Natural killer cell (primary cell): ENCODE measurements at regions not wholly inside any gene's neighbourhood (a gene's known extent, or its start where the extent isn't known, plus 50 kb on each side); places are given as distances from the start of the nearest gene placed in this dataset.

Source experiments
- ATAC-seq, 3 donors: fragments of 150-1000 bp in 2 of 3; fragments of 200-7000 bp in 1 of 3; cut with Tn5 transposase; 1 replicate in 1 of 3; 2 replicates in 2 of 3; pipeline ENCODE4 v1.10.0; 2021; ENCODE audit warnings: mild to moderate bottlenecking in 2 of 3, moderate library complexity in 2 of 3
- DNase-seq, 2 donors: peaks; one replicate each; pipeline versions ENCODE4 v3.0.0 to v3.0.0-alpha.2; 2013 to 2021; ENCODE audit warnings: mixed read lengths in 1 of 2
- H3K27ac ChIP-seq: one replicate; pipeline ENCODE4 v1.5.1; 2013; ENCODE audit warnings: mild to moderate bottlenecking, low read length
- H3K27me3 ChIP-seq: one replicate; pipeline ENCODE4 v1.6.1; 2013; ENCODE audit warnings: low read length; ENCODE audit not compliant: control insufficient read depth, insufficient read depth
- H3K36me3 ChIP-seq: one replicate; pipeline ENCODE4 v1.6.1; 2013; ENCODE audit warnings: low read length; ENCODE audit not compliant: control insufficient read depth, insufficient read depth
- H3K4me1 ChIP-seq: one replicate; pipeline ENCODE4 v1.6.1; 2013; ENCODE audit warnings: low read length; ENCODE audit not compliant: control insufficient read depth, insufficient read depth
- H3K4me3 ChIP-seq: one replicate; pipeline ENCODE4 v1.5.1; 2013; ENCODE audit warnings: low read length
- H3K9me3 ChIP-seq: one replicate; pipeline ENCODE4 v1.6.1; 2013; ENCODE audit warnings: low read length; ENCODE audit not compliant: control insufficient read depth, insufficient read depth
- H3K27ac Mint-ChIP-seq, 2 donors: one replicate each; pipeline ENCODE4 v1.8.0; 2022; ENCODE audit warnings: mild to moderate bottlenecking in 2 of 2, mixed read lengths in 2 of 2, moderate library complexity in 1 of 2
- H3K27me3 Mint-ChIP-seq, 2 donors: one replicate each; pipeline ENCODE4 v1.8.0; 2022; ENCODE audit warnings: low read depth in 2 of 2, mixed read lengths in 2 of 2
- H3K36me3 Mint-ChIP-seq: one replicate; pipeline ENCODE4 v1.8.0; 2022; ENCODE audit warnings: mixed read lengths
- H3K4me1 Mint-ChIP-seq, 2 donors: one replicate each; pipeline ENCODE4 v1.8.0; 2022; ENCODE audit warnings: mixed read lengths in 2 of 2
- H3K4me3 Mint-ChIP-seq: one replicate; pipeline ENCODE4 v1.8.0; 2022; ENCODE audit warnings: mild to moderate bottlenecking, moderate library complexity, mixed read lengths
- H3K9me3 Mint-ChIP-seq, 2 donors: one replicate each; pipeline ENCODE4 v1.8.0; 2022; ENCODE audit warnings: mixed read lengths in 2 of 2
- CTCF ChIP-seq: fragments of 200-600 bp; IDR thresholded peaks from one replicate; pipeline ENCODE4 v1.8.0; 2022; ENCODE audit warnings: antibody characterized with exemption
- WGBS: methylation state at CpG from one replicate; pipeline ENCODE4 v1.1.7; 2013; ENCODE audit warnings: missing lambda C conversion rate; ENCODE audit not compliant: insufficient coverage; 5-methylcytosine and 5-hydroxymethylcytosine counted together
- intact Hi-C: fragments of 100-400 bp; cut with micrococcal nuclease; formaldehyde crosslinking; loops from one replicate; pipeline ENCODE4 v1.14.2; 2022

DNA sequence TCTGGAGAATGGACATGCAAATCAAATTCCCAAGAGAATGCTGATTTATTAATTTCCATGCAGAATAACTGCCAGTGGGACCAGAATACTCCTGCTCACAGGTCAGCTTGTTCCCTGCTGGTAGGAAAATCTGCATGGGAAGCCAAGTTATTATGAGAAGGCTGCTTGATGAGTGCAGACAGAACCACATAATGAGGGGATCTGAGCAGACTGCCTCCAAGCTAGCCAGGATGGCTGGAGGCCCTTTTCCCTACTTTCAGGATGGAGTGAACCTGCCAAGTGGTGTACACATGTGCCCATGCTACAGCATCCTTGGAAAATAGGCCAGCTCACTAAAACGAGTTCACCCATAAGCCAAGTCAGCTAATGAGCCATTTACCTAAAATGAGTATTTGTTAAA, 55.2 kb upstream of the ZBED5 start:
- H3K9me3 Mint-ChIP-seq, result peaks cover 2 to 4% of the 10 kb centered on the region in 2 donors
- peaks cover 2 to 11% of the 10 kb centered on the region in 2 donors for H3K27me3 Mint-ChIP-seq
- no peak overlapping the region for H3K4me3 Mint-ChIP-seq
- no peak overlapping the region for H3K27ac Mint-ChIP-seq
- H3K4me3 ChIP-seq, result no peak overlapping the region
- TF ChIP-seq CTCF, result no peak
- WGBS, result 89% methylated on average over 1 of the region's 1 CpG
- H3K4me1 Mint-ChIP-seq, result peaks cover 9 to 10% of the 10 kb centered on the region in 2 donors
- H3K27me3 ChIP-seq, result no peaks in the 10 kb centered on the region
- intact Hi-C loops, result no loop called here
- H3K36me3 Mint-ChIP-seq, result peaks cover 1% of the 10 kb centered on the region
- peaks cover 9% of the 10 kb centered on the region for H3K9me3 ChIP-seq
- H3K4me1 ChIP-seq, result no peaks in the 10 kb centered on the region
- H3K27ac ChIP-seq, result no peak overlapping the region
- ATAC-seq, result no peak
- DNase-seq, result no peak
- H3K36me3 ChIP-seq, result no peaks in the 10 kb centered on the region

DNA sequence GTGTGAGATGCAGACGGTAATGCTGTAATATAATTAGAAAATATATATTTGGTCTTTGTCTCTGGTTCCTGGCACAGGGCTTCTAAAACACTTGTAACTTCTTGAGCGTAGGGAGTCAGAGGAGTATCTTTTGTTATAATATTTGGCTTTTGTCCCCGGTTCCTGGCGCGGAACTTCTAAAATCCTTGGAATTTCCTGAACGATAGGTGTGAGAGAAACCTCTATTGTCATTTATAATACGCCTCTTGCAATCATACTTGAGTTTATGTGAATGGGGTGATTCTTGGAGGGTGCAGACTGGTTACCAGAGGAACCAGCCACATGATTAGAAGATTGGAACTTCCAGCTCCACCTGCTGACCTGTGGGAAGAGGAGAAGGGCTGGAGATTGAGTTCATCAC, 54.1 kb upstream of the ZBED5 start:
- H3K36me3 Mint-ChIP-seq, result no peaks in the 10 kb centered on the region
- H3K4me3 Mint-ChIP-seq, result no peak overlapping the region
- H3K27me3 ChIP-seq, result no peaks in the 10 kb centered on the region
- peaks cover under 1 to 4% of the 10 kb centered on the region in 2 donors for H3K9me3 Mint-ChIP-seq
- H3K27me3 Mint-ChIP-seq, result peaks cover 12 to 18% of the 10 kb centered on the region in 2 donors
- H3K27ac ChIP-seq, result no peak overlapping the region
- H3K4me1 Mint-ChIP-seq, result peaks cover 9 to 10% of the 10 kb centered on the region in 2 donors
- intact Hi-C loops, result no loop called here
- no peak overlapping the region for H3K4me3 ChIP-seq
- H3K27ac Mint-ChIP-seq, result no peak overlapping the region
- ATAC-seq (no peak), DNase-seq (no peak)
- TF ChIP-seq CTCF, result no peak
- no peaks in the 10 kb centered on the region for H3K4me1 ChIP-seq
- WGBS, result 98% methylated on average over 5 of the region's 7 CpGs
- peaks cover 4% of the 10 kb centered on the region for H3K9me3 ChIP-seq
- no peaks in the 10 kb centered on the region for H3K36me3 ChIP-seq

- no peaks in the 10 kb centered on the region for H3K9me3 Mint-ChIP-seq
- peaks cover 21 to 24% of the 10 kb centered on the region in 2 donors for H3K27me3 Mint-ChIP-seq
- no peak overlapping the region for H3K4me3 Mint-ChIP-seq
- no peak overlapping the region for H3K27ac ChIP-seq
- H3K4me3 ChIP-seq, result no peak overlapping the region
- ATAC-seq (peak; percentile 70 to 95 (median 93)), DNase-seq (no peak)
- peaks cover 9 to 10% of the 10 kb centered on the region in 2 donors for H3K4me1 Mint-ChIP-seq
- no peak for TF ChIP-seq CTCF
- no peaks in the 10 kb centered on the region for H3K9me3 ChIP-seq
- intact Hi-C loops, result no loop called here
- 72% methylated on average over 8 of the region's 8 CpGs for WGBS
- H3K27ac Mint-ChIP-seq, result peak overlapping the region in 1 of 2 donors; percentile 27
- H3K4me1 ChIP-seq, result no peaks in the 10 kb centered on the region
- no peaks in the 10 kb centered on the region for H3K36me3 ChIP-seq
- H3K27me3 ChIP-seq, result no peaks in the 10 kb centered on the region
- H3K36me3 Mint-ChIP-seq, result no peaks in the 10 kb centered on the region
Measured at GRCh38 chr11:10909141-10909883, 51.5 kb upstream of the ZBED5 start.
